GM21737 (cell line): ENCODE measurements at regions not wholly inside any gene's neighbourhood (a gene's known extent, or its start where the extent isn't known, plus 50 kb on each side); places are given as distances from the start of the nearest gene placed in this dataset.
"Not testable (repeated sequence)": the region's sequence is repeated elsewhere in the genome, so short reads cannot be mapped to it uniquely, and the experiment has no call there.

Experiments
- ATAC-seq: cut with Tn5 transposase; IDR thresholded peaks from one replicate; pipeline ENCODE4 v1.9.1; 2021; ENCODE audit warnings: mild to moderate bottlenecking, moderate library complexity; ENCODE audit not compliant: unreplicated experiment

DNA sequence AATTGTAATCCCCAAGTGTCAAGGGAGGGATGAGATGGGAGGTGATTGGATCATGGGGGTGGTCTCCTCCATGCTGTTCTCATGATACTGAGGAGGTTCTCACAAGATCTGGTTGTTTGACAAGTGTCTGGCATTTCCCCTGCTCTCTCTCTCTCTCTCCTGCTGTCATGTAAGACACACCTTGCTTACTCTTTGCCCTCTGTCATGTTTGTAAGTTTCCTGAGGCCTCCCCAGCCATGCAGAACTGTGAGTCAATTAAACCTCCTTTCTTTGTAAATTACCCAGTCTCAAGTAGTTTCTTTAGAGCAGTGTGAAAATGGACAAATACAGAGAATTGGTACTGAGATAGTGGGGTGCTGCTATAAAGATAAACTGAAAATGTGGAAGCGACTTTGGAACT, 207.9 kb downstream of the HINT1 start:
- no peak for ATAC-seq

DNA sequence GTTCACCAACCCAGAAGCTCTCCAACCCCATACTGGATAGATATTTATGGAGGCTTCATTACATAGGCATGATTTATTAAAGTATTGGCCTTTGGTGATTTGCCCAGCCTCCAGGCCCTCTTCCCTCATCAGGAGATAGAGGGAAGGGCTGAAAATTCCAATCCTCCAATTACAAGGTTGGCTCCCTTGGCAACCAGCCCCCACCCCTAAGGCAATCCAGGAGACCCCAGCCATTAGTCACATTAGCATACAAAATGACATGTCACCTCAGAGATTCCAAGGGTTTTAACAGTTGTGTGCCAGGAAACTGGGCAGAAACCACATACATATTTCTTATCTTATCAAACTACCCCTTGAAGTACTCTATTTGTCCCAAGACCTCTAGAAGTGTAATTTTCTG, 210.0 kb downstream of the HINT1 start:
- no peak for ATAC-seq

- ATAC-seq, result no peak
These were observed 210.7 kb downstream of the HINT1 start for GRCh38 chr5:130954336-130954735.

GRCh38 chr5:130939059-130939458, 226.0 kb downstream of the HINT1 start:
- no peak for ATAC-seq

GRCh38 chr5:130937046-130937445, 228.0 kb downstream of the HINT1 start:
- no peak for ATAC-seq

DNA sequence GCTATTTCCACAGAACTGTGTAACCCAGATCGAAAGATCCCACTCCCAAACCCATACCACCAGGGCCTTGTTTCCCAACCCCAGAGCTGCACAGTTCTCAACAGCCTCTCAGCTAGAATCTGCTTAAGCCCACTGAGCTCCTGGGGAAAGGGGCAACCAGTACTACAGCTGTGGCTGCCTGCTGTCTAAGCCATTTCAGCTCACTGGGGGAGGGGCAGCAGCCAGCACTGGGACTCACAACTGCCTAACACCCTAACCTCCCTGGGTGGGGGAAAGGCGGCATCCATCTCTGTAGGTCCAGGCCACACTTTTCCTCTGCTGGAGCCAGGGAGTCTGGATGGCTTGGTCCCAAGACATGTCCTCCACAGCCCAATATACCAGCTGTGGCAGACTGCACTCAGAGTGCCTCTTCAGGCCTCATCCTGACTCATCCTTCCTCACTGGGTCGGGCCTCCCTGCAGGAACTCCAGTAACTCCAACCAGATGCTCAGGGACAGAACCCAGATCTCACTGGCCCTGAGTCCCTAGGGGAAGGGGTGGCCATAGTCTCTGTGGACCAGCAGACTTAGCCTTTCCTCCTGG, 241.4 kb downstream of the HINT1 start:
- no peak for ATAC-seq

GRCh38 chr5:130912088-130912487, 253.0 kb downstream of the HINT1 start:
- no peak for ATAC-seq

DNA sequence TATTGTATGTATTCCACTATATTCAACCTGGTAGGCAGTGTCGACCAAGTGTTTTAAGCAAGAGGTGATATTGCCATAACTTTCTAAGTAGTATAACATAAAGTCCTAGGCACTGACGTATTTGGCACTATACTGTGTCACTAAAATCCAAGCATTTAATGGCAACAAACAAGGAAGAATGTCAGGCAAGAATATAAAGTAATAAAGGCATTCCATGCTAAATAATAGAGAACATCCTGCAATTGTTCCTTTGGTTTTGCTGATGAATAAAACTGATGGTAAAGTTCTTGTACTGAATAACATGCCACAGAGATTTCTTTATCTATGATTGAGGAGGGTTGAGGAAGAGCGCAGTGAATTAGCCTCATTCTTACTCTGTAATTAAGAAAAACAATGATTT, 256.9 kb downstream of the HINT1 start:
- ATAC-seq, result no peak

GRCh38 chr5:130897537-130898195, 267.4 kb downstream of the HINT1 start:
- ATAC-seq, result not testable (repeated sequence)

DNA sequence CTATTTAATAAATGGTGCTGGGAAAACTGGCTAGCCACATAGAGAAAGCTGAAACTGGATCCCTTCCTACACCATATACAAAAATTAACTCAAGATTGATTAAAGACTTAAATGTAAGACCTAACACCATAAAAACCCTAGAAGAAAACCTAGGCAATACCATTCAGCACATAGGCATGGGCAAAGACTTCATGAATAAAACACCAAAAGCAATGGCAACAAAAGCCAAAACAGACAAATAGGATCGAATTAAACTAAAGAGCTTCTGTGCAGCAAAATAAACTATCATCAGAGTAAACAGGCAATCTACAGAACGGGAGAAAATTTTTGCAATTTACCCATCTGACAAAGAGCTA, 267.9 kb downstream of the HINT1 start:
- not testable (repeated sequence) for ATAC-seq

- no peak for ATAC-seq
These were observed 268.4 kb downstream of the HINT1 start for GRCh38 chr5:130896636-130897035.

DNA sequence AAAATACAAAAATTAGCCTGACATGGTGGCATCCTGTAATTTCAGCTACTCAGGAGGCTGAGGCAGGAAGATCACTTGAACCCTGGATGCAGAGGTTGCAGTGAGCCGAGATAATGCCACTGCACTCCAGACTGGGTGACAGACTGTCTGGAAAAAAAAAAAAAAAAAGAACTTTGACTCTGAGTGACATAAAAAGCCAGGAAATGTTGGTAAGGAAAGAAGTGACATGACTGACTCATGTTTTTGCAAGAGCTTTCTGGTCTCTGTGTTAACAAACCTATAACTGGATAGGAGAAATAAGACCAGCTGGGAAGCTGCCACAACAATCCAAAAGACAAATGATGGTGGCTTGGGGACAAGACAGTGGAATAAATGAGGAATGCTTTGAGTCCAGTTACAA, 272.1 kb downstream of the HINT1 start:
- ATAC-seq, result no peak

DNA sequence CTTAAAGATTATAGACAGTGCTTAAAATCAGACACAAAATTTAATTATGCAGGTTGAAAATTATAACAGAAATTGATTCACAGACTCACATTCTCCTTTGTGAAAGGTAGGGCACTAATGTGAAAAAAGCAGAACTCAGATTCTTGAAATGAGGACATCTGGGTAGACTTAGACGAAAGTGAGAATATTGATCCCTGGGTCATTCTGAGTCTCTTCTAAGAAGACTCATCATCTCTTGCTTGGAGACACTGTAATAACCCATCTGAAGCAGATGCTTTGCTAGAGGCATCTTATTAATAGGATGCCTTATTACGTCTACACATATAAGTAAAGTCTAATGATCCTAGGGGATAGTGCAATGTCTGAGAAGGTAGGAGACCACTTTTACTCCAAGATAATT, 274.4 kb downstream of the HINT1 start:
- no peak for ATAC-seq

- ATAC-seq, result no peak
These were observed 279.4 kb downstream of the HINT1 start for GRCh38 chr5:130885691-130886090.

DNA sequence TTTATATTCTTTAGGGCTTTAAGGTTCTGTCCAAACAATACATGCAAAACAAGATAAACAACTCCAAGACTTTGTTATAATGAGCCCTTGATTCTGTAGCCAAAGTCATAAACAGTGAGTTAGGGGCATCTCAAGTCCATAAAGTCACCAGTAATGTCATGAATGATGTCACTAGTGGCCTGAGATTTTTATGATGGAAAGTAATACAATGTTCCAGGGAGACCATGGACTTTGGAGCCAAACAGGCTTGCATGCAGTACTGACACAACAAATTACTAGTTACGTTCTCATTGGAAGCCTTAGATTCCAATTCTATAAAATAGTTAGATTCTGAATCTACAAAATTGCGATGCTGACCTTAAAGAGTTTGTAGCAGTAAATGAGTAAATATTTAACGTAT, 280.0 kb downstream of the HINT1 start:
- no peak for ATAC-seq

DNA sequence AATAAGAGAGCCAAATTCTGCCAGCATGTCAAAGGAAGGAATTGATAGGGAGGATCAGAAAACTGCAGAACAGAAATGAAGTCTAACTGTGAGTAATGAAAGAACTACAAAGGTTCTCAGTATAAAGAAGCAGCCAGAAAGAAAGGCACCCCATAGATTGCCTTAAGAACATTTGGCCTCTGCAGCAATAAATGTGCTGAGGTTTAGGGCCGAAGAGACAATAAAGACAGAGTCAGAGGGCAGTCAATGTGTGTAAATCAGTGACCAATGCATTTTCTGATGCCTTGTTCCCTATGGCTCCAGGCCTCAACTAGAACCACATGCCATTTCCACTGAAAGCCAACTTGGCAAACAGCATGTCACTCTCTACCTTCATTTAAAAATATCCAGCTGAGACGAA, 281.0 kb downstream of the HINT1 start:
- no peak for ATAC-seq

GRCh38 chr5:130875656-130876055, 289.4 kb downstream of the HINT1 start:
- no peak for ATAC-seq

DNA sequence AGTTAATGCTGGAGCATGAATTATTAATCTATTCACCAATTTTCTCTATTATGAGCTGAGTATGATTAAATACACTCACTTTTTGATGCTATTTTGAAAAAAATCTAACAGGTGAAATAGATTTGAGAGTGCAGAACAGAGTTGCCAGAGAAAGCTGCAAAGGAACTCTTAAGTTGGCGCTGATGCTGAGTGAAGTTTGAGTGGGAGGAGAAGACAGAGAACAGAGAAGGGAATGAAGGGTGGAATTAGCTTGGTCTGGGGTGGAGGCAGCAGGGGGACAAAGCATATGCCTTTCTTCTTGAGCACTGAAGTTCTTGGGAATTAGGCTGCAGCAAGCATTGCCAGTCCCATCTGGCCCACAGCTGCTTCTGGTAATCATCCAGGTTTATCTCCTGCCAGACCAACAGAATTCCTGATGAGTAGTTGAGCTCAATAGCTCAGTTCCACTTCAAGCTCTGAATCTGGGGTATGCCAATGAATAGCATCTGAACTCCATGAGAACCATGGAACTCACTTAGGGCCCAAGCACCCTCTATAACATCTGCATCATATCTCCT, 290.1 kb downstream of the HINT1 start:
- no peak for ATAC-seq

GRCh38 chr5:130871346-130872086, 293.5 kb downstream of the HINT1 start:
- ATAC-seq, result no peak

- no peak for ATAC-seq
These were observed 294.4 kb downstream of the HINT1 start for GRCh38 chr5:130870691-130871090.

DNA sequence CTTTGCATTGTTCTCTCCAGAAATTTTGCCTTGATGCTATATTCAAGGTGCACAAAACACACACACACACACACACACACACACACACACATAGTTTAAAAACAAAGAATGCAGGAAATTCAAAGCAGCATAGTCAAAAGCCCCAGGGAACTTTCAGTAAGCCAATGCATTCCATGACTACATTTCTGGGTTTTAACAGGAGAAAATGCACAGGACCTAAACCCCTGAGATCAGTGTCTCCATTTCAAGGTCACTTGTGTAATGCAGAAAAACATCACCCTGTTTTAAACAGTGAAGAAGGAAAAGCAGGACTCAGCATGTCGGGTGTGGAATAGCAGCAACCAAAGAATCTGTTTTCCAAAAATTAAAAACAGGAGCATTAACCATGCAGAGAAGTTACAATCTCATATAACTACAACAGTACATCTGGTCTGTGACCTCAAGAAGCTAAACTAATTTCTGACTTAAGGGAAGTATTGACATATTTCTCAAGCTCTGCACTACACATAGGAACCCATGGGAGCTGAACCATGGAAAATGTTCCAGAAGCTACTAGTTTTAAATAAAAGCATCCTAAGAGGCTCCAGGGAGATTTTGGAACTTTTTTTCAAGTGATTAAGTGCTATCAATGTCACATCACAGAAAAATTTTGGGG, 296.7 kb downstream of the HINT1 start:
- no peak for ATAC-seq
